Heart left ventricle (tissue), 16 donors: ENCODE measurements at regions not wholly inside any gene's neighbourhood (a gene's known extent, or its start where the extent isn't known, plus 50 kb on each side); places are given as distances from the start of the nearest gene placed in this dataset.

Experiments used
- ATAC-seq, 4 donors: fragments of 200-7000 bp; cut with Tn5 transposase; one replicate each; pipeline ENCODE4 v1.9.1; 2020 to 2022; ENCODE audit warnings: moderate library complexity in 4 of 4, mild to moderate bottlenecking in 3 of 4, moderate number of reproducible peaks in 1 of 4
- DNase-seq, 5 donors: peaks; one replicate each; pipeline ENCODE4 v3.0.0-alpha.2; 2020
- H3K27ac ChIP-seq, 12 donors: fragments of 200-600 bp; sonication (generic) in 4 of 12; one replicate each; pipeline versions ENCODE4 v1.5.0 to v1.8.0; 2016 to 2022; ENCODE audit warnings: mild to moderate bottlenecking in 2 of 12
- H3K27me3 ChIP-seq, 9 donors: fragments of 200-600 bp; sonication (generic) in 2 of 9; one replicate each; pipeline versions ENCODE4 v1.5.1 to v1.8.0; 2016 to 2022; ENCODE audit warnings: mild to moderate bottlenecking in 3 of 9
- H3K36me3 ChIP-seq, 9 donors: fragments of 200-600 bp; sonication (generic) in 2 of 9; one replicate each; pipeline versions ENCODE4 v1.5.0 to v1.8.0; 2018 to 2022; ENCODE audit warnings: mild to moderate bottlenecking in 2 of 9
- H3K4me1 ChIP-seq, 12 donors: fragments of 200-600 bp; sonication (generic) in 4 of 12; one replicate each; pipeline versions ENCODE4 v1.5.0 to v1.8.0; 2016 to 2022; ENCODE audit warnings: mild to moderate bottlenecking in 3 of 12
- H3K4me3 ChIP-seq, 12 donors: fragments of 200-600 bp; sonication (generic) in 4 of 12; one replicate each; pipeline versions ENCODE4 v1.5.0 to v1.8.0; 2017 to 2022; ENCODE audit warnings: mild to moderate bottlenecking in 9 of 12, moderate library complexity in 4 of 12
- H3K9me3 ChIP-seq, 12 donors: fragments of 200-600 bp; sonication (generic) in 4 of 12; one replicate each; pipeline versions ENCODE4 v1.5.0 to v1.8.0; 2016 to 2022; ENCODE audit warnings: mild to moderate bottlenecking in 1 of 12
- POLR2A ChIP-seq, 2 donors: fragments of 450-650 bp; IDR thresholded peaks; one replicate each; pipeline ENCODE4 v1.6.1; 2017; ENCODE audit warnings: antibody characterized with exemption in 2 of 2, mild to moderate bottlenecking in 2 of 2, moderate library complexity in 2 of 2
- WGBS, 4 donors: extraction: QIAGEN DNeasy Blood & Tissue Kit in 2 of 4; methylation state at CpG; one replicate each; pipeline versions ENCODE4 v1.1.5 to v1.1.7; 2013 to 2018; 5-methylcytosine and 5-hydroxymethylcytosine counted together
- intact Hi-C, 10 donors: fragments of 100-400 bp; cut with DNase I; formaldehyde crosslinking; loops; one replicate each; pipeline versions ENCODE4 v1.11.1 to v1.14.2; 2022
- TF ChIP-seq, protein P1 (sequence below), 12 donors: fragments of 200-600 bp; sonication (generic) in 4 of 12; IDR thresholded peaks; one replicate each; pipeline versions ENCODE4 v1.5.0 to v1.8.0; 2018 to 2022; ENCODE audit warnings: antibody characterized with exemption in 12 of 12, mild to moderate bottlenecking in 5 of 12
- donor health status: ischemic (EF 13 %, LVEDD 7.1; RV severe dilation, severe dysfunction).
- donor health status: healthy with polysubstance abuse.
- donor health status: DM: no; HTN: yes; CAD: no.
- donor health status: DM: no; HTN: no; CAD: no.
- donor health status: ischemic (EF 25% LVEDD 6.9; RV normal size, moderate dysfunction).
- donor health status: ischemic (EF 25% LVEDD 5.7; RV mildly dilated, moderate dysfunction).
- donor health status: healthy.
- donor health status: DM: yes; HTN: yes; CAD: no.
- donor health status: ischemic (EF 35%, LVEDD 5.7; RV mildly dilated, moderate dysfunction).
- donor health status: nonischemic (EF 11% LVEDD 7.7; RV severe dilation, severe dysfunction).
- donor health status: DM: yes; HTN: yes; CAD: no.
- donor health status: PGD.
- donor health status: ischemic (EF 29% LVEDD 5.4; RV normal size, mild dysfunction).
- donor health status: nonischemic (EF 23%, LVEDD 6.1; RV moderate dilation, normal function).

DNA sequence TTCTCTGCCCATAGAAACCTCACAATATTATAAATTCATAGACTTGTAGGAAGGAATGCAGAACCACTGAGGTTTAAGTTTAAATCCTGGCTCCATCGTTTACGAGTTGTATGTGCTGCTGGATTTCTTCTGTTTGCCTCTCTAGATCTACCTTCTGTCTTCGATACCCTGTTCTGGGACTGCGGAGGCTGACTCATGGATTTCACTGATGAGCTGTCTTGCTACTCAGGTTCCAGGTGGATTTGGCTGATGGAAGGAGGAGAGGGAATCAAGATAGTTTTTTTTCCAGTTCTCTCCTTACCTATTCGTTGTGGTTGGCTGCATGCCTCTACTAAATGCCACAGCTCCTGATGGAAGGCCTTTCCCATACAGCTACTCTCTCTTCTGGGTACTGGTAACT, 375.8 kb downstream of the REEP3 start:
- no peak overlapping the region for H3K4me3 ChIP-seq
- intact Hi-C loops: no loop called here
- DNase-seq: no peak
- TF ChIP-seq, protein P1, sequence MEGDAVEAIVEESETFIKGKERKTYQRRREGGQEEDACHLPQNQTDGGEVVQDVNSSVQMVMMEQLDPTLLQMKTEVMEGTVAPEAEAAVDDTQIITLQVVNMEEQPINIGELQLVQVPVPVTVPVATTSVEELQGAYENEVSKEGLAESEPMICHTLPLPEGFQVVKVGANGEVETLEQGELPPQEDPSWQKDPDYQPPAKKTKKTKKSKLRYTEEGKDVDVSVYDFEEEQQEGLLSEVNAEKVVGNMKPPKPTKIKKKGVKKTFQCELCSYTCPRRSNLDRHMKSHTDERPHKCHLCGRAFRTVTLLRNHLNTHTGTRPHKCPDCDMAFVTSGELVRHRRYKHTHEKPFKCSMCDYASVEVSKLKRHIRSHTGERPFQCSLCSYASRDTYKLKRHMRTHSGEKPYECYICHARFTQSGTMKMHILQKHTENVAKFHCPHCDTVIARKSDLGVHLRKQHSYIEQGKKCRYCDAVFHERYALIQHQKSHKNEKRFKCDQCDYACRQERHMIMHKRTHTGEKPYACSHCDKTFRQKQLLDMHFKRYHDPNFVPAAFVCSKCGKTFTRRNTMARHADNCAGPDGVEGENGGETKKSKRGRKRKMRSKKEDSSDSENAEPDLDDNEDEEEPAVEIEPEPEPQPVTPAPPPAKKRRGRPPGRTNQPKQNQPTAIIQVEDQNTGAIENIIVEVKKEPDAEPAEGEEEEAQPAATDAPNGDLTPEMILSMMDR (IDR thresholded peaks at IDR 0.05): no peak
- TF ChIP-seq POLR2A (IDR thresholded peaks at IDR 0.05): no peak
- no peaks in the 10 kb centered on the region for H3K9me3 ChIP-seq
- H3K36me3 ChIP-seq: no peaks in the 10 kb centered on the region
- H3K4me1 ChIP-seq: no peaks in the 10 kb centered on the region
- WGBS, 4 donors: 87 to 92% (median 91%) methylated on average over 5 of the region's 5 CpGs
- H3K27me3 ChIP-seq: peaks cover 0 to 4% (median 0%) of the 10 kb centered on the region in 9 donors
- no peak for ATAC-seq
- H3K27ac ChIP-seq: no peak overlapping the region

DNA sequence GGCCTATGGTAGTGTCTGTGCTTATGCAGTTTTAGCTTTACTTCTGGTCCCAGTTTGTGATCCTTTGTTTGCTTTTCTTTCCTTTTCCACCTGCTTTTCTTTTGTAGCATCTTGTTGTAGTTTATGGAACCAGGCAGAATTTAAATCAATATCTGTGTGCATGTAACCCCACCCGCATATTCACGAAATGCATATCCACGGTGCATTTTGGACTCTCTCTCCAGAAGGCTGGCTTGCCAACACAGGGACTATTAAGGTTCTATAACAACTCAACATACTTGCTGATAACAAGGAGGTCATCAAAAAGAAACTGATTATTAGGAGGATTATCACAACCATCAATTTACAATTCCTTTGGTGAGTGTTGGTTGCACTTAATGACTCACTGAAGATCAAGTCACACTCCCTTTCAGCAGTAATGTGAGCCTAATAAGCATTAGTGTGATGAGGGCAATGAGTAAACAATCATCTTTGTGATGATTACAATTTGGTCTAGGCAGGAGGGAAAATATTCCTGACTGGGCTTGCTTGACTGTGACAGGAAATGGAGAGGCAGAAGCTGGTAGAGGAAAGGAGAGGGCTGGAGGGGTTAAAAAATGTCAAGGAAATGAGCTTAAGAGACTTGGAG, 378.6 kb downstream of the REEP3 start:
- Histone ChIP-seq H3K27me3 (peaks cover 0 to 4% (median 0%) of the 10 kb centered on the region in 9 donors), H3K4me3 (no peak overlapping the region), H3K27ac (no peak overlapping the region), H3K36me3 (no peaks in the 10 kb centered on the region), H3K4me1 (no peaks in the 10 kb centered on the region), H3K9me3 (no peaks in the 10 kb centered on the region)
- intact Hi-C loops: no loop called here
- 89 to 94% (median 91%) methylated on average over 3 of the region's 3 CpGs for WGBS, 4 donors
- ATAC-seq (no peak), DNase-seq (no peak)
- TF ChIP-seq, protein P1 (IDR thresholded peaks at IDR 0.05): no peak
- no peak for TF ChIP-seq POLR2A (IDR thresholded peaks at IDR 0.05)

DNA sequence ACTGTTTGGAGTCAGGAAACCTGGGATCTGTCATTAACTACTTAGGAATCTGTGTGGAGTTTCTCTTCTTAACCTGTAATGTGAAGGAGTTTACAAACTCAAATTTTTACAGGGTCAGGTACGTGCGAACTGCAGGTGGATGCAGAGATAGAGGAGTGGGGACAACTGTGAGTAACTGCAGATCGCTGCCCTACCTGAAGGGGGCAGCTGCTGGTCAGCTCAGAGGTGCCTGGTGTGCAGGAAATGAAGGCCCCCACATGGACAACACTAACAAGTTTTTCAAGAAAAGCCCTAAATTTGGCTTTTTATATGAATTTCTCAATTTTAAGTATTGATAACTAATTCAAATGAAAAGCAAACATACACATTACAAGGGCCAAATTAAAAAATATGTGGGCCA, 380.0 kb downstream of the REEP3 start:
- Histone ChIP-seq H3K27me3 (peaks cover 0 to 4% (median 0%) of the 10 kb centered on the region in 9 donors), H3K27ac (no peak overlapping the region), H3K36me3 (no peaks in the 10 kb centered on the region), H3K4me1 (no peaks in the 10 kb centered on the region), H3K4me3 (no peak overlapping the region), H3K9me3 (no peaks in the 10 kb centered on the region)
- DNase-seq: no peak
- intact Hi-C loops: no loop called here
- no peak for ATAC-seq
- no peak for TF ChIP-seq POLR2A (IDR thresholded peaks at IDR 0.05)
- TF ChIP-seq, protein P1 (IDR thresholded peaks at IDR 0.05): no peak
- 61 to 71% (median 68%) methylated on average over 3 of the region's 3 CpGs for WGBS, 4 donors

DNA sequence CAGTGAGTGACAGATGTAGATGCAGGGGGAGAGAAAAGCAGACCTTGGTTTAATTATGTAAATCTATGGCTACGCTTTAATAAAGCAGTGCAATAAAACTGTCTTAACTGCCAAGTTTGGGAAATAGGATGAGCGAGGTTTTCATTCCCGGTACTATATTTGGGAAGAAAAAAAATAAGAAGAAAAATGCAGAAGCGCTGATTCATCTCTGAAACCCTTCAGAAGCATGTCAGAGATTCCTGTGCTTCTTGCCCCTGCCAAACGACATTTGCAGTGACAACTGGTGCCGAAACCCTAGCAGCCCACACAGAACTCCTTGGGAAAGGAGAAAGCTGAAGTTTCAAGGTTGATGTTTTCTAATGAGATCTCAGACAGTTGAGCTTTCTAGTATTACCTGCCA, 380.7 kb downstream of the REEP3 start:
- Histone ChIP-seq H3K4me1 (no peaks in the 10 kb centered on the region), H3K9me3 (no peaks in the 10 kb centered on the region), H3K4me3 (no peak overlapping the region), H3K27ac (no peak overlapping the region), H3K27me3 (peaks cover 0 to 4% (median 0%) of the 10 kb centered on the region in 9 donors), H3K36me3 (no peaks in the 10 kb centered on the region)
- TF ChIP-seq POLR2A (IDR thresholded peaks at IDR 0.05): no peak
- no peak for ATAC-seq
- 56 to 68% (median 62%) methylated on average over 6 of the region's 6 CpGs for WGBS, 4 donors
- DNase-seq: no peak
- intact Hi-C loops: no loop called here

DNA sequence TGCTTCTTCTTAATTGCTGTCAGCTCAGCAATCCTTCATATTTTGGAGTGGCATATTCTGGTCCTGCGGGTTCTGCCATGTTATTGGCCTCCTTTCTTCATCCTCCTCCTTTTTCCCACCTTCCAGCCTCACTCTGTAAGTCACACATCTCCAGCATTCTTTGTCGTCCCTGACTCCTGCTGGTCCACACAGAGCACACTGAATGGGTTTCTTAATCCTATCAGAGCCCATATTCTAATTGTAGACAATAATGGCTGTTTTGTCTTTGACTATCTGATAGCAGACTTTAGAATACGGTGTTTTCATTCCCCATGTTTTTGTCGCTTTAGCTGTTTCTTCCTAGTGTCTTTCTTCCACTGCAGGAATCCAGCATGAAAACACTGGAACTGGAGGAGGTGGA, 389.6 kb downstream of the REEP3 start:
- H3K27ac ChIP-seq: no peak overlapping the region
- intact Hi-C loops: no loop called here
- peaks cover 0 to 2% (median 0%) of the 10 kb centered on the region in 9 donors for H3K27me3 ChIP-seq
- no peaks in the 10 kb centered on the region for H3K36me3 ChIP-seq
- WGBS, 4 donors: 30 to 46% (median 44%) methylated on average over 4 of the region's 4 CpGs
- ATAC-seq (no peak), DNase-seq (no peak)
- no peaks in the 10 kb centered on the region for H3K4me1 ChIP-seq
- H3K4me3 ChIP-seq: no peak overlapping the region
- no peak for TF ChIP-seq POLR2A (IDR thresholded peaks at IDR 0.05)
- TF ChIP-seq, protein P1 (IDR thresholded peaks at IDR 0.05): no peak
- no peaks in the 10 kb centered on the region for H3K9me3 ChIP-seq
